BLaER1 treated with 17β-estradiol and CSF1 and Interleukin-3, amounts not matched to agents 10 nM and 100 nM (cell line): ENCODE measurements at regions not wholly inside any gene's neighbourhood (a gene's known extent, or its start where the extent isn't known, plus 50 kb on each side); places are given as distances from the start of the nearest gene placed in this dataset.

Experiments
- H3K27ac ChIP-seq, 11 experiments: shearing (Covaris generic); formaldehyde crosslinking; 2 replicates each; pipeline ENCODE4 v1.8.1; 2022
- H3K27me3 ChIP-seq, 11 experiments: shearing (Covaris generic); formaldehyde crosslinking; 2 replicates each; pipeline ENCODE4 v1.8.1; 2022
- H3K36me3 ChIP-seq, 11 experiments: shearing (Covaris generic); formaldehyde crosslinking; 2 replicates each; pipeline ENCODE4 v1.8.1; 2022
- H3K4me1 ChIP-seq, 10 experiments: shearing (Covaris generic); formaldehyde crosslinking; 2 replicates each; pipeline ENCODE4 v1.8.1; 2022
- H3K4me2 ChIP-seq, 11 experiments: shearing (Covaris generic); formaldehyde crosslinking; 2 replicates each; pipeline ENCODE4 v1.8.1; 2022
- H3K4me3 ChIP-seq, 10 experiments: shearing (Covaris generic); formaldehyde crosslinking; 2 replicates each; pipeline ENCODE4 v1.8.1; 2022
- H3K9ac ChIP-seq, 11 experiments: shearing (Covaris generic); formaldehyde crosslinking; 2 replicates each; pipeline ENCODE4 v1.8.1; 2022
- H3K9me3 ChIP-seq, 11 experiments: shearing (Covaris generic); formaldehyde crosslinking; replicated peaks in 1 of 11; 2 replicates each; pipeline ENCODE4 v1.8.1; 2022
- H4K20me1 ChIP-seq, 11 experiments: shearing (Covaris generic); formaldehyde crosslinking; 2 replicates each; pipeline ENCODE4 v1.8.1; 2022
- Cebpa-rat ChIP-seq, 11 experiments: shearing (Covaris generic); IDR thresholded peaks; 2 replicates each; pipeline ENCODE4 v1.8.1; 2022

DNA sequence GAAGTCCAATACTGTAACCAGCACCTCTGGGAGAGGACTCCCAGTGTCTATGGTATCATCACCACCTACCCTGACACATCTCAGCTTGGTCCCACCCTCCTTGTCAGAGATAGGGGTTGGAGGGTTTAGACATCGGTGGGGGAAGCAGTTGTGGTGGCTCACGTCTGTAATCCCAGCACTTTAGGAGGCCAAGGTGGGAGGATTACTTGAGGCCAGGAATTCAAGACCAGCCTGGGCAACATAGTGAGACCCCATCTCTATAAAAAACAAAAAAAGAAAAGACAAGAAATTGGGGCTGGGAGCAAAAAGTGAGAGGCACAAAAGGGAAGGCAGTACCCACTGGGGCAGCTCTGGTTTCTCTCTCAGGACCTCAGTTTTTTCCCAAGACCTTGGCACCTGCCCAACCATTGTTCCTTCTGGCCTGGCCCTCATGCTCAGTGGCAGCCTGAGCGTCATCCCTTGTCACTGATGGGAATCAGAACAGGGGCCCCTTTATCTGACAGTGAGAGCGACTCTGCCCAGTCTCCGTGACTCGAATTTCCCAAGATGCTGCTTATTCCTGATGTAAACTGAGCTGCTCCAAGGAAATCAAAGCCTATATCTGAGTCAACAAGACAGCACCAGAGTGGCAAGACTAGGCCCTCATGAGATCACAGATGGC, 80.5 kb upstream of the HSPA9 start:
- H3K4me1 ChIP-seq: peaks cover 24 to 44% (median 35%) of the 10 kb centered on the region in 10 experiments
- no peak overlapping the region for H3K4me3 ChIP-seq
- H4K20me1 ChIP-seq: peaks cover 0 to 24% (median 0%) of the 10 kb centered on the region in 11 experiments; a peak in 7 of 22 replicates
- H3K9me3 ChIP-seq: no peaks in the 10 kb centered on the region
- H3K36me3 ChIP-seq: no peaks in the 10 kb centered on the region
- peaks cover 0 to 27% (median 18%) of the 10 kb centered on the region in 11 experiments; a peak in 16 of 22 replicates for H3K27me3 ChIP-seq
- no peak overlapping the region for H3K27ac ChIP-seq
- H3K9ac ChIP-seq: no peak overlapping the region
- H3K4me2 ChIP-seq: peak overlapping the region; percentile 59 to 80 (median 71)
- no peak for TF ChIP-seq Cebpa-rat (IDR thresholded peaks at IDR 0.05)

DNA sequence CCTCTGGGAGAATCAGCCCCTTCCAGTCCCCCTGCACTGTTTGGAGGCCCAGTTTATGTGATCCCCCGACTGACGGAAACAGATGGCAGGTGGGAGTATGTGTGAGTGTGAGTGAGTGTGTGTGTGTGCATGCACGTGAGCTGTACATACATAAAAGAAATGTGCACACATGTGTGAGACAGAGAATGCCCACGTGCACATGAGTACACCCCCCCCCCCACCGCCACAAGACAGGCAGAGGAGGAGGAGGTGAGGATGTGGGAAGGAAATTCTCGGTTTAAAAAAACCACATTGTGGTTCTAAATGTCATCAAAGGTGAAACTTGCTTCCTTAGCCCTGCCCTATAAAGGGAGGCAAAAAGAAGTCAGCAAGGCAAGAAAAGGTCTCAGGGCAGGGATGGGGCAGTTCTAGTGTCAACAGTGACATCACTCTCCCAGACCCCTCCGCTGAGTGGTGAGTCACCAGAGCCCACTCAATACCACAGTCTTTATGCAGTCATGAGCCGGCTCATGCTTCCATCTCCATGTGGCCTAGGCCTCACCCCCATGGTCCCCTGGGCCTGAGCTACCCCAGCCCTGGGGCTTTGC, 79.2 kb upstream of the HSPA9 start:
- H3K27me3 ChIP-seq: peaks cover 0 to 27% (median 18%) of the 10 kb centered on the region in 11 experiments; a peak in 16 of 22 replicates
- TF ChIP-seq Cebpa-rat (IDR thresholded peaks at IDR 0.05): no peak
- peaks cover 36 to 57% (median 48%) of the 10 kb centered on the region in 10 experiments for H3K4me1 ChIP-seq
- peak overlapping the region in 2 of 11 experiments; percentile 2 to 26; a peak in 2 of 22 replicates for H3K27ac ChIP-seq
- peaks cover 0 to 32% (median 4%) of the 10 kb centered on the region in 11 experiments; a peak in 11 of 22 replicates for H4K20me1 ChIP-seq
- H3K4me3 ChIP-seq: no peak overlapping the region
- no peaks in the 10 kb centered on the region for H3K9me3 ChIP-seq
- no peaks in the 10 kb centered on the region for H3K36me3 ChIP-seq
- H3K4me2 ChIP-seq: peak overlapping the region; percentile 59 to 80 (median 71)
- H3K9ac ChIP-seq: peak overlapping the region in 2 of 11 experiments; percentile 14 to 16; a peak in 2 of 22 replicates

DNA sequence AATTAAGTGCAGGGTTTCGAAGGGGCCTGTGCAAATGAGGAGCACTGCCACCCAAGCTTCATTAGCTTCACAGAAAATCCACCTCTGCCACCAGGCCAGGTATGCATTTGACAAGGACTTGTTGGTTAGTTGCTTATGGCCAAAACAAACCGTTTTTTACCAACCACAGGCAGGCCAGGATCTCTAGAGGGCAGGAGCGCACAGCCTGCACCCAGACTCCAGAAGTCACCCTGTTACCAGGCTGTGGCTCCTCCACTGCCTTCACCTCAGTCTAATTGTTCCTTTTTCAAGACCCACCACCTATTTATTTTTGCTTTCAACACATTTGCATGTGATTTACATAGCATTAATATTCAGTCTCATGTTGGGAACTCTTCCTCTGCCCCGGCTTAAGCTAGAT, 78.3 kb upstream of the HSPA9 start:
- Histone ChIP-seq H3K4me3 (no peak overlapping the region), H3K27ac (no peak overlapping the region), H3K9ac (no peak overlapping the region), H3K36me3 (no peaks in the 10 kb centered on the region), H3K4me1 (peaks cover 36 to 61% (median 51%) of the 10 kb centered on the region in 10 experiments), H3K27me3 (peaks cover 0 to 27% (median 18%) of the 10 kb centered on the region in 11 experiments; a peak in 16 of 22 replicates), H3K9me3 (no peaks in the 10 kb centered on the region), H3K4me2 (peak overlapping the region in 7 of 11 experiments; percentile 59 to 78 (median 70); a peak in 11 of 22 replicates), H4K20me1 (peaks cover 0 to 33% (median 4%) of the 10 kb centered on the region in 11 experiments; a peak in 11 of 22 replicates)
- no peak for TF ChIP-seq Cebpa-rat (IDR thresholded peaks at IDR 0.05)

DNA sequence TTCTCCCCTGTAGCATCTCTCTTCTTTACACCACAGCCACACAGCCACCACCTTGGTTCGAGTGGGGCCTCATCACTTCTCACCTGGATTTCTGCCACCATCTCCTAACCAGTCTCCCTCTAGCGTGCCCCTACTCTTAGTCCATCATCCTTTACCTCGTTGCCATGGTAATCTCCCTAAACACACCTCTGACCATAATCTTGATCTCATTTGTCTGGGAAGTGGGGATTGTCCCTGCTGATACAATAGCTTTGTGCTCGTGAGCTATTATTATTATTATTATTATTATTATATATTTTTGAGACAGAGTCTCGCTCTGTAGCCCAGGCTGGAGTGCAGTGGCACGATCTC, 76.5 kb upstream of the HSPA9 start:
- Histone ChIP-seq H3K27ac (no peak overlapping the region), H3K9me3 (no peaks in the 10 kb centered on the region), H4K20me1 (peaks cover 0 to 31% (median 4%) of the 10 kb centered on the region in 11 experiments; a peak in 11 of 22 replicates), H3K4me1 (peaks cover 36 to 54% (median 49%) of the 10 kb centered on the region in 10 experiments), H3K4me3 (no peak overlapping the region), H3K36me3 (no peaks in the 10 kb centered on the region), H3K9ac (no peak overlapping the region), H3K27me3 (peaks cover 0 to 21% (median 12%) of the 10 kb centered on the region in 11 experiments; a peak in 15 of 22 replicates), H3K4me2 (peak overlapping the region in 9 of 11 experiments; percentile 68 to 93 (median 83); a peak in 14 of 22 replicates)
- TF ChIP-seq Cebpa-rat (IDR thresholded peaks at IDR 0.05): no peak

DNA sequence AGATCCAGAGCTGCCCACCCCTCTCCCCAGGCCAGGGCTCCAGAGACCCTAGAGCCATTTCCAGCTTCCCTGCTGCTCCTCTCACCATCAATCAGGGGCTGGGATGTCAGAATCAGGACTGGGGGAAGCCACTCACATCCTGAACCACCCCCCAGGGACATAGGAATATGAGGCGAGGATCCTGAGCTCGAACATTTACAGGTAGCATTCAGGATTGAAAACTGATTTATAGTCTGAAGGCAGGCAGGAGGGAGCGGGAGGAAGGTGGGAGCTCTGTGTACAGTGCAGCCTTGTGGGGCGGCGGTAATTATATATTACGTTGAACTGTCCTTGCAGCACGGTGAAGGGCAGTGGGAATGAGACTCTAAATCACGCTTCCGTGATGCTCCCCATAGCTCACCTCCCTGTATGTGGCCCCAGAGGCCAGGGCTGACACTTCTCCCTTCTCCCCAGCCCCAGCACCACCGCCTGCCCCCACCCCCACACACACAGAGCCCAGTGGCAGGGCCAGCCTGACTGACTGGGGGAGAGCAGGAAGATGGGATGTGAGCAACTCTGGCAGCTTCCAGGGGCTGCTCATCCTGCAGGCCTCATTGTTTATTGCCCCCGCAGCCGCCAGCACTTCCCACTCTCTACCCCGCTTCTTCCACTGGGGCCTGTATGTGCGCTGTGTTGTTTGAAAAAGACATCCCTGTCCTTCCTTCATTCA, 76.0 kb upstream of the HSPA9 start:
- peaks cover 36 to 59% (median 53%) of the 10 kb centered on the region in 10 experiments for H3K4me1 ChIP-seq
- no peak overlapping the region for H3K27ac ChIP-seq
- H3K36me3 ChIP-seq: no peaks in the 10 kb centered on the region
- peaks cover 0 to 16% (median 9%) of the 10 kb centered on the region in 11 experiments; a peak in 14 of 22 replicates for H3K27me3 ChIP-seq
- TF ChIP-seq Cebpa-rat (IDR thresholded peaks at IDR 0.05): no peak
- no peaks in the 10 kb centered on the region for H3K9me3 ChIP-seq
- H3K4me2 ChIP-seq: peak overlapping the region; percentile 30 to 93 (median 83); a peak in 21 of 22 replicates
- no peak overlapping the region; a peak in 1 of 22 replicates for H3K9ac ChIP-seq
- H4K20me1 ChIP-seq: peaks cover 0 to 31% (median 4%) of the 10 kb centered on the region in 11 experiments; a peak in 11 of 22 replicates
- H3K4me3 ChIP-seq: no peak overlapping the region

DNA sequence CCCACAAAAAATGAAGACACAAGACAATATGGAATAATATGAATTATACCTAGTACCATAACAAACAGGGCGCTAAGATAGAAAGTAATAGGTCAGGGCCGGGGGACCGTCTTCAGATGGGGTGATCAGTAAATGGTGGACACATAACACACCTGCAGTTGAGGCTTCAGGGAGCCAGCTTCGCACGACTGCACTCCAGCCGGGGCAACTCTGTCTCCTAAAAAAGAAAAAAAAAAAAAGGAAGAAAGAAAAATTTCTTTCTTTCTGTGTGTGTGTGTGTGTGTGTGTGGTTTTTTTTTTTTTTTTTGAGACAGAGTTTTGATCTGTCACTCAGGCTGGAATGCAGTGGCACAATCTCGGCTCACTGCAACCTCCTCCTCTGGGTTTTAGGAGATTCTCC, 75.0 kb upstream of the HSPA9 start:
- H3K4me3 ChIP-seq: no peak overlapping the region
- no peaks in the 10 kb centered on the region for H3K9me3 ChIP-seq
- peaks cover 0 to 8% (median 3%) of the 10 kb centered on the region in 11 experiments; a peak in 7 of 22 replicates for H3K27me3 ChIP-seq
- no peaks in the 10 kb centered on the region for H3K36me3 ChIP-seq
- no peak for TF ChIP-seq Cebpa-rat (IDR thresholded peaks at IDR 0.05)
- H3K9ac ChIP-seq: no peak overlapping the region
- peak overlapping the region; percentile 32 to 93 (median 83) for H3K4me2 ChIP-seq
- H4K20me1 ChIP-seq: peaks cover 0 to 31% (median 4%) of the 10 kb centered on the region in 11 experiments; a peak in 11 of 22 replicates
- H3K4me1 ChIP-seq: peaks cover 29 to 62% (median 54%) of the 10 kb centered on the region in 10 experiments
- H3K27ac ChIP-seq: no peak overlapping the region

DNA sequence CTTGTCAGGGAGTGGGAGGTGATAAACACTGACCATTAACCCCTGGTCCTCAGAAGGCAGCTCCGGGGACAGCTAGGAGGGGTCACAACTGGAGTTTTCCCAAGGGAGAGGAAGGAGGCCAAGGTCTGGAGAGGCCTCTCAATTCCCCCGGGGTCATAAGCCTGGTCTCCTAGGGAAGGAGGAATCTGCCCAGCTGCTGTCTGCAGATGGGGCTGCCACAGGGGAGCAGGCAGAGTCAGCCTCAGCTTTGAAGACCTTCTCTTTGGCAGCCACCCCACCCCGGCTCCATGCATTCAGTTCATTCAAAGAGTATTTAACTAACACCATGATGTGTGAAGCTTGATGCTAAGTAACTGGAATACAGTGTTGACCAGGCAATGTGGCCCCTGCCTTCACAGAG, 74.6 kb upstream of the HSPA9 start:
- Histone ChIP-seq H4K20me1 (peaks cover 0 to 30% (median 4%) of the 10 kb centered on the region in 11 experiments; a peak in 11 of 22 replicates), H3K36me3 (no peaks in the 10 kb centered on the region), H3K9me3 (no peaks in the 10 kb centered on the region), H3K27me3 (peaks cover 0 to 8% (median 3%) of the 10 kb centered on the region in 11 experiments; a peak in 7 of 22 replicates), H3K27ac (no peak overlapping the region), H3K4me2 (peak overlapping the region; percentile 32 to 93 (median 83); a peak in 21 of 22 replicates), H3K4me3 (no peak overlapping the region), H3K4me1 (peaks cover 25 to 57% (median 50%) of the 10 kb centered on the region in 10 experiments), H3K9ac (no peak overlapping the region)
- TF ChIP-seq Cebpa-rat (IDR thresholded peaks at IDR 0.05): no peak

DNA sequence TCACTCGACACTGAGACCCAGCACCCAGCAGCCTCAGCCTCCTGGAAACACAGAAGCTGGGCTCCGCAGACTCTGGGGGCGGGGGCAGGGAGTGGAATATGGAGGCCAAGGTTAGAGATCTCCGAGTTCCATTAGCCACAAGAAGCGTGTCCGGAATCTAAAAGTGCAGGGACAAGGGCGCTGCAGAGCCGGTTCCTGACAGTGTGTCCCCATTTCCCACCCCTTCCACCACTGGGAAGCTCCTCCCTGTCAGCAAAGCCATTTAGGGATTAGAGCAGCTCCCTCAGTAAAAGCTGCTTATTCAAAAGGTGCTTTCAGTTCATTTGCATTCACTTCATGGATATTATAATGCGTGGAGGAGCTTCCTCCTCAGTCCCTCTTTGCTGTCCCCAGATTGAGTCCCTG, 74.1 kb upstream of the HSPA9 start:
- H3K9ac ChIP-seq: no peak overlapping the region
- no peak for TF ChIP-seq Cebpa-rat (IDR thresholded peaks at IDR 0.05)
- H3K9me3 ChIP-seq: no peaks in the 10 kb centered on the region
- no peaks in the 10 kb centered on the region for H3K36me3 ChIP-seq
- H3K27me3 ChIP-seq: peaks cover 0 to 6% (median 3%) of the 10 kb centered on the region in 11 experiments; a peak in 6 of 22 replicates
- peaks cover 0 to 26% (median 4%) of the 10 kb centered on the region in 11 experiments; a peak in 9 of 22 replicates for H4K20me1 ChIP-seq
- no peak overlapping the region for H3K4me3 ChIP-seq
- H3K4me2 ChIP-seq: peak overlapping the region in 9 of 11 experiments; percentile 58 to 93 (median 83); a peak in 17 of 22 replicates
- no peak overlapping the region for H3K27ac ChIP-seq
- peaks cover 20 to 53% (median 45%) of the 10 kb centered on the region in 10 experiments for H3K4me1 ChIP-seq
